Common myeloid progenitor, CD34-positive (primary cell): ENCODE measurements at regions not wholly inside any gene's neighbourhood (a gene's known extent, or its start where the extent isn't known, plus 50 kb on each side); places are given as distances from the start of the nearest gene placed in this dataset.

ENCODE experiments used
- CTCF ChIA-PET: fragments of 350-600 bp; sonication (Branson Sonifier 250); formaldehyde crosslinking; loops from one replicate; lab custom pipeline; 2021; ENCODE audit warnings: antibody characterized with exemption; lab: Charles Lee
- POLR2A ChIA-PET: fragments of 350-600 bp; sonication (Branson Sonifier 250); formaldehyde crosslinking; loops from one replicate; lab custom pipeline; 2021; ENCODE audit warnings: antibody characterized with exemption; lab: Charles Lee
- DNase-seq, 3 donors: peaks; one replicate each; pipeline versions ENCODE4 v3.0.0 to v3.0.0-alpha.2; 2013
- H3K27ac ChIP-seq, 2 experiments: 1 replicate in 1 of 2; 2 replicates in 1 of 2; pipeline ENCODE4 v1.7.0; 2013; ENCODE audit warnings: inconsistent platforms in 2 of 2, low read length in 2 of 2, mild to moderate bottlenecking in 2 of 2, low read depth in 1 of 2, moderate library complexity in 1 of 2; ENCODE audit not compliant: severe bottlenecking in 2 of 2, insufficient read depth in 1 of 2, poor library complexity in 1 of 2
- H3K27me3 ChIP-seq, 5 experiments: replicated peaks in 2 of 5; 1 replicate in 3 of 5; 2 replicates in 2 of 5; pipeline versions ENCODE4 v1.6.1 to v1.7.0; 2013; ENCODE audit warnings: low read length in 4 of 5, mild to moderate bottlenecking in 2 of 5, moderate library complexity in 2 of 5, inconsistent platforms in 1 of 5; ENCODE audit not compliant: insufficient read depth in 5 of 5, control insufficient read depth in 4 of 5
- H3K36me3 ChIP-seq, 4 experiments: 1 replicate in 2 of 4; 2 replicates in 2 of 4; pipeline versions ENCODE4 v1.6.1 to v1.7.0; 2013; ENCODE audit warnings: low read length in 3 of 4, control low read depth in 1 of 4, mild to moderate bottlenecking in 1 of 4; ENCODE audit not compliant: control insufficient read depth in 4 of 4, insufficient read depth in 4 of 4
- H3K4me1 ChIP-seq, 4 experiments: 1 replicate in 3 of 4; 2 replicates in 1 of 4; pipeline versions ENCODE4 v1.6.1 to v1.7.1; 2013; ENCODE audit warnings: low read length in 3 of 4, mild to moderate bottlenecking in 3 of 4, control low read depth in 1 of 4, inconsistent platforms in 1 of 4, moderate library complexity in 1 of 4; ENCODE audit not compliant: control insufficient read depth in 4 of 4, insufficient read depth in 4 of 4; ENCODE audit errors: control extremely low read depth in 1 of 4
- H3K4me3 ChIP-seq, 7 experiments: 1 replicate in 4 of 7; 2 replicates in 3 of 7; pipeline versions ENCODE4 v1.5.1 to v1.7.0; 2013; ENCODE audit warnings: mild to moderate bottlenecking in 7 of 7, low read length in 6 of 7, moderate library complexity in 6 of 7, inconsistent platforms in 2 of 7, low read depth in 2 of 7, control low read depth in 1 of 7; ENCODE audit not compliant: insufficient read depth in 4 of 7, control insufficient read depth in 1 of 7; ENCODE audit errors: extremely low read depth in 1 of 7
- H3K9me3 ChIP-seq, 5 experiments: 1 replicate in 4 of 5; 2 replicates in 1 of 5; pipeline versions ENCODE4 v1.6.1 to v1.7.1; 2013; ENCODE audit warnings: low read length in 4 of 5, mild to moderate bottlenecking in 2 of 5, inconsistent platforms in 1 of 5, low read depth in 1 of 5, moderate library complexity in 1 of 5; ENCODE audit not compliant: control insufficient read depth in 4 of 5, insufficient read depth in 2 of 5; ENCODE audit errors: control extremely low read depth in 1 of 5
- WGBS: methylation state at CpG from one replicate; pipeline ENCODE4 v1.1.5; 2013; ENCODE audit not compliant: insufficient coverage; 5-methylcytosine and 5-hydroxymethylcytosine counted together

GRCh38 chr1:217253351-217253750, 377.5 kb downstream of the GPATCH2 start:
- DNase-seq = no peak
- Histone ChIP-seq H3K4me1 (no peaks in the 10 kb centered on the region), H3K9me3 (no peaks in the 10 kb centered on the region), H3K27ac (no peak overlapping the region), H3K4me3 (no peak overlapping the region), H3K36me3 (no peaks in the 10 kb centered on the region), H3K27me3 (no peaks in the 10 kb centered on the region)
- CTCF ChIA-PET = no interaction called here
- WGBS = 100% methylated on average over 1 of the region's 2 CpGs
- POLR2A ChIA-PET = no interaction called here

DNA sequence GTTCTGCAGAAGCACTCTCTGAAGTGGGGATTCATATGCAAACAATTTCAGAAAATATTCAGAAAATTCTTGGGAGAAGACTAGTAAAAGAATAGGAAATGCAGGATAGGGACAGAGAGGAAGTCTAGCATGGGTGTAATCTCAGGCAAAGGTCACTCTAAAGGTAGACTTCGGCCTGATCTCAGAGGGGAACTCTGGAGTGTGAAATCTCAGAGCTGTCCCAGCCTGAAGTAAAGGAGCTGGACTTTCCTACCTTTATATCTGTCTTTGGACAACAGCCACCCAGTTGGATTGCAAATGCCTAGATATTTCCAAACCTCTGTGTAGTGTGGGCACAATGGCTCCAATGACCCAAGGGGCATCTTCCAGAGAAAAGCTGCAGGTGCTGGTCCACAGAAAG, 379.8 kb downstream of the GPATCH2 start:
- WGBS = 100% methylated on average over 1 of the region's 1 CpG
- Histone ChIP-seq H3K4me3 (no peak overlapping the region), H3K27ac (no peak overlapping the region), H3K36me3 (no peaks in the 10 kb centered on the region), H3K9me3 (no peaks in the 10 kb centered on the region), H3K27me3 (no peaks in the 10 kb centered on the region), H3K4me1 (no peaks in the 10 kb centered on the region)
- POLR2A ChIA-PET = no interaction called here
- DNase-seq = no peak
- CTCF ChIA-PET = no interaction called here

DNA sequence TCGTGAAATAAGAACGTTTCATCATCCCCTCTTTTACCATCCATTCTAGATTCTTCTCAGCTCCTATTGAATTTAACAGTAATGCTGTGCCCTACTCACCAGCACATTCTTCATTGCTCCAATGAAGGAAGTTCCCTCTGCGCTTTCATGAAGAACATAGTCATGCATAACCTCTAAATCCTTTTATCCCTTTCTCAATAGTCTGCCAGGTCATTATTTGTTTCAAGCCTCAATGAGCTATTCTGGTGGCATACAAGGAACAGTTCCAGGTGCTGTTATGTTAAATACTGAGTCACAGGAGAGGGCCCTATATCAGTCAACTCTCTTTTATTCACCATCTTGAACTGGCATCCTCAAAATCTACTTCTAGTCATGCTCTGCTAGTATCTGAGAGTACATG, 381.0 kb downstream of the GPATCH2 start:
- no peaks in the 10 kb centered on the region for H3K4me1 ChIP-seq
- H3K27me3 ChIP-seq = no peaks in the 10 kb centered on the region
- H3K36me3 ChIP-seq = no peaks in the 10 kb centered on the region
- H3K9me3 ChIP-seq = no peaks in the 10 kb centered on the region
- no peak for DNase-seq
- ChIA-PET CTCF (no interaction called here), POLR2A (no interaction called here)
- no peak overlapping the region for H3K27ac ChIP-seq
- no CpG with 5 or more reads among the region's 3 CpGs for WGBS
- H3K4me3 ChIP-seq = no peak overlapping the region

- H3K27me3 ChIP-seq = no peaks in the 10 kb centered on the region
- no peak for DNase-seq
- H3K36me3 ChIP-seq = no peaks in the 10 kb centered on the region
- CTCF ChIA-PET = no interaction called here
- POLR2A ChIA-PET = no interaction called here
- no peaks in the 10 kb centered on the region for H3K4me1 ChIP-seq
- no peak overlapping the region for H3K4me3 ChIP-seq
- no peak overlapping the region for H3K27ac ChIP-seq
- H3K9me3 ChIP-seq = no peaks in the 10 kb centered on the region
- 92% methylated on average over 5 of the region's 5 CpGs for WGBS
Measured at GRCh38 chr1:217244971-217245370, 385.9 kb downstream of the GPATCH2 start.

DNA sequence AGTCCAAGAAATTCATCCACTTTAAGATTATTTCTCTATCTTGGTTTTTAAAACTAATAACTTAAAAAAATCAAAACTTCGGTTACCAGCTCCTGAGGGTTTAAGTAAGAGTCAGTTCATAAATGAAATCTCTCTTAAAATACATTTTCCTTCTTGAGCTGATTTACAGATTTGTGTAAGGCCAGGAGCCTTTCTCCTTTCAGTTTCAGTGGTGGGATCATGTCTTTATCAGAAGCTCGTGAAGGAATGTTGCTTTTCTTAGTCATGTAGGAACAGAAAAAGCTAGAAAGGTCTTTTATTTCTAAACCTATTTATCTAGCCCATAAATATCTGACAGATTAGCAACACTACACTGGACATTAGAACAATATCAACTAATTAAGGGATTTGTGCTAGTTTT, 390.2 kb downstream of the GPATCH2 start:
- Histone ChIP-seq H3K27me3 (no peaks in the 10 kb centered on the region), H3K36me3 (no peaks in the 10 kb centered on the region), H3K4me3 (no peak overlapping the region), H3K4me1 (no peaks in the 10 kb centered on the region), H3K9me3 (no peaks in the 10 kb centered on the region), H3K27ac (no peak overlapping the region)
- CTCF ChIA-PET = no interaction called here
- POLR2A ChIA-PET = no interaction called here
- no CpG with 5 or more reads among the region's 2 CpGs for WGBS
- no peak for DNase-seq

GRCh38 chr1:217238945-217239344, 391.9 kb downstream of the GPATCH2 start:
- no peak overlapping the region for H3K4me3 ChIP-seq
- POLR2A ChIA-PET = no interaction called here
- no peaks in the 10 kb centered on the region for H3K36me3 ChIP-seq
- no peaks in the 10 kb centered on the region for H3K4me1 ChIP-seq
- no peaks in the 10 kb centered on the region for H3K27me3 ChIP-seq
- no peak overlapping the region for H3K27ac ChIP-seq
- no peak for DNase-seq
- CTCF ChIA-PET = no interaction called here
- no peaks in the 10 kb centered on the region for H3K9me3 ChIP-seq

DNA sequence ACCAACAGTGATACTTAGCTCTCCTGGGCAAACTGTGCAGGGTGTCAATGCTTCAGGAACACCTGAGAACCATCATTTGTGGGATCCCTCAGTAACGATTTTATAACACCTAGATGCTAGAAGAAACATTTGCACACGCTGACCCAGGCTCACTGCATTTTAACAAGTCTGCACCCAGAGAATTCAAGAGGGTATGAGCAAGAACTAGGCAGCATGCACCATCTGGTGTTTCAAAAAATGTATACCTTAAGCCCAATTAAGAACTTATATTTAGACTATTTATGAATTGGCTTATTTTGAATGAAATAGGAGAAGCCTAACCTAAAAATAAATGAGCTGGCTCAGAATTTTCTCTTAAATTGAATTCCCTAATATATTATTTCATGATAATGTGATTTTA, 400.5 kb downstream of the GPATCH2 start:
- Histone ChIP-seq H3K4me1 (no peaks in the 10 kb centered on the region), H3K36me3 (no peaks in the 10 kb centered on the region), H3K27me3 (no peaks in the 10 kb centered on the region), H3K27ac (no peak overlapping the region), H3K4me3 (no peak overlapping the region), H3K9me3 (no peaks in the 10 kb centered on the region)
- WGBS = 86% methylated on average over 2 of the region's 2 CpGs
- no peak for DNase-seq
- ChIA-PET CTCF (no interaction called here), POLR2A (no interaction called here)
